Endometrium (tissue), 2 donors: ENCODE measurements at regions not wholly inside any gene's neighbourhood (a gene's known extent, or its start where the extent isn't known, plus 50 kb on each side); places are given as distances from the start of the nearest gene placed in this dataset.
"Not testable (repeated sequence)": the region's sequence is repeated elsewhere in the genome, so short reads cannot be mapped to it uniquely, and the experiment has no call there.

ENCODE experiments used
- FAIRE-seq: peaks from 2 replicates; lab custom pipeline; 2012; peaks lifted over from hg19 to GRCh38; lab: Jason Lieb, UNC
- donor health status: control.
- donor health status: control.

- FAIRE-seq: no peak
Measured at GRCh38 chr14:43872222-43872621, 634.9 kb downstream of the FSCB start.

- no peak for FAIRE-seq
Measured at GRCh38 chr14:43858981-43859380, 648.1 kb downstream of the FSCB start.

- FAIRE-seq: no peak
Measured at GRCh38 chr14:43855556-43855955, 651.5 kb downstream of the FSCB start.

- FAIRE-seq: no peak
Measured at GRCh38 chr14:43853541-43853940, 653.5 kb downstream of the FSCB start.

GRCh38 chr14:43803076-43803689 lies 703.9 kb downstream of the FSCB start:
- no peak for FAIRE-seq

- FAIRE-seq: peak; percentile 91
Measured at GRCh38 chr14:43795600-43796228, 711.4 kb downstream of the FSCB start.

GRCh38 chr14:43793579-43793978 lies 713.5 kb downstream of the FSCB start:
- FAIRE-seq: no peak

GRCh38 chr14:43792980-43793379 lies 714.1 kb downstream of the FSCB start:
- FAIRE-seq: no peak

- no peak for FAIRE-seq
Measured at GRCh38 chr14:43790681-43791080, 716.4 kb downstream of the FSCB start.

GRCh38 chr14:43789458-43789857 lies 717.6 kb downstream of the FSCB start:
- FAIRE-seq: no peak

- no peak for FAIRE-seq
Measured at GRCh38 chr14:43786066-43786762, 720.9 kb downstream of the FSCB start.

- not testable (repeated sequence) for FAIRE-seq
Measured at GRCh38 chr14:43784432-43784831, 722.7 kb downstream of the FSCB start.

GRCh38 chr14:43778937-43779639 lies 728.0 kb downstream of the FSCB start:
- FAIRE-seq: no peak

- no peak for FAIRE-seq
Measured at GRCh38 chr14:43778570-43778936, 728.5 kb downstream of the FSCB start.

- FAIRE-seq: no peak
Measured at GRCh38 chr14:43765474-43765873, 741.6 kb downstream of the FSCB start.

- no peak for FAIRE-seq
Measured at GRCh38 chr14:43764433-43764832, 742.6 kb downstream of the FSCB start.

- FAIRE-seq: no peak
Measured at GRCh38 chr14:43755707-43756106, 751.4 kb downstream of the FSCB start.

GRCh38 chr14:43754838-43755237 lies 752.2 kb downstream of the FSCB start:
- no peak for FAIRE-seq

- FAIRE-seq: no peak
Measured at GRCh38 chr14:43745746-43746145, 761.3 kb downstream of the FSCB start.

- no peak for FAIRE-seq
Measured at GRCh38 chr14:43735932-43736331, 771.2 kb downstream of the FSCB start.

- FAIRE-seq: no peak
Measured at GRCh38 chr14:43729143-43729542, 777.9 kb downstream of the FSCB start.

- FAIRE-seq: no peak
Measured at GRCh38 chr14:43706900-43707299, 800.2 kb downstream of the FSCB start.
